ENCODE measurements at regions not wholly inside any gene's neighbourhood (a gene's known extent, or its start where the extent isn't known, plus 50 kb on each side); places are given as distances from the start of the nearest gene placed in this dataset.

DNA sequence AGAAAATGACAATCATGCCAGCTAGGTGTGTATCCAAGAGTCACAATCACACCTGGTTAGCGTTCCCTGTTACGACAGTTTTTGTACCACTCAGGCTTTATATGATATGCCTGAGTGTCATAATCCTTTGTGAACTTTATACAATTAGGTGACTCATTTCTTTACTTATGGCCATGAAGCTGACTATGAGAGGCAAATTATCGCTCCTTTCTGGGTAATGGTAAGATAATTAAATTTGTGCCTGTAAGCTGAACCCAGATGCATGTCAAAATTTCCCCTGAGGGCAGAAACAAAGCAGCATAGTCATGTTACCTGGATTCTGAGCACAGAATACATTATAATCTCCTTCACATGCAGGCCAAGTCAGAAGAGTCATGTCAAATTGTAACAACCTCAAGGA lies 970.1 kb upstream of the AMELY start:
- in situ Hi-C loops (cut with MboI; ENCODE audit: low sequenced_read_pairs, unreplicated experiment) = no loop called here
- TF ChIP-seq, protein P1, sequence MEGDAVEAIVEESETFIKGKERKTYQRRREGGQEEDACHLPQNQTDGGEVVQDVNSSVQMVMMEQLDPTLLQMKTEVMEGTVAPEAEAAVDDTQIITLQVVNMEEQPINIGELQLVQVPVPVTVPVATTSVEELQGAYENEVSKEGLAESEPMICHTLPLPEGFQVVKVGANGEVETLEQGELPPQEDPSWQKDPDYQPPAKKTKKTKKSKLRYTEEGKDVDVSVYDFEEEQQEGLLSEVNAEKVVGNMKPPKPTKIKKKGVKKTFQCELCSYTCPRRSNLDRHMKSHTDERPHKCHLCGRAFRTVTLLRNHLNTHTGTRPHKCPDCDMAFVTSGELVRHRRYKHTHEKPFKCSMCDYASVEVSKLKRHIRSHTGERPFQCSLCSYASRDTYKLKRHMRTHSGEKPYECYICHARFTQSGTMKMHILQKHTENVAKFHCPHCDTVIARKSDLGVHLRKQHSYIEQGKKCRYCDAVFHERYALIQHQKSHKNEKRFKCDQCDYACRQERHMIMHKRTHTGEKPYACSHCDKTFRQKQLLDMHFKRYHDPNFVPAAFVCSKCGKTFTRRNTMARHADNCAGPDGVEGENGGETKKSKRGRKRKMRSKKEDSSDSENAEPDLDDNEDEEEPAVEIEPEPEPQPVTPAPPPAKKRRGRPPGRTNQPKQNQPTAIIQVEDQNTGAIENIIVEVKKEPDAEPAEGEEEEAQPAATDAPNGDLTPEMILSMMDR (IDR thresholded peaks at IDR 0.05; ENCODE audit: borderline replicate concordance, control extremely low read depth, extremely low read depth, insufficient read depth, missing control alignments) = no peak
- no peak for DNase-seq (ENCODE audit: low spot score)

DNA sequence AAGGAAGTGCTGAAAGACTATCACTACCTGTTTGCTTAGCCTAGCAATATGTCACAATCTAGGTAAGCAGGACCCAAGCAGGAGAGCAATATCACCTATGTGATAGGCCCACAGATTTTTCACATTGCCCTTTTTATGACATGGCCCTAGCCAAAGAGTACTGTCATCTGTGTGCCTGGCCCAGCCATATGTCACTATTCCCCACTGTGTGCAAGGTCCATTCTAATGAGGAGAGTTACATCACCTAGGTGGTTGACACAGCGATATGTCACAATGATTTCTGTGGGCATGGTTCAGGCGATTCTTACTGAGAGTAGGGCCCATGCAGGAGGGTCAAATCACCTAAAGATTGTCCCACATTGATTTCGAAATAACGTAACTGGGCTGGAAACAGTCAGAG lies 967.7 kb upstream of the AMELY start:
- DNase-seq (ENCODE audit: low spot score) = no peak
- TF ChIP-seq, protein P1 (IDR thresholded peaks at IDR 0.05; ENCODE audit: borderline replicate concordance, control extremely low read depth, extremely low read depth, insufficient read depth, missing control alignments) = no peak
- in situ Hi-C loops (cut with MboI; ENCODE audit: low sequenced_read_pairs, unreplicated experiment) = no loop called here

DNA sequence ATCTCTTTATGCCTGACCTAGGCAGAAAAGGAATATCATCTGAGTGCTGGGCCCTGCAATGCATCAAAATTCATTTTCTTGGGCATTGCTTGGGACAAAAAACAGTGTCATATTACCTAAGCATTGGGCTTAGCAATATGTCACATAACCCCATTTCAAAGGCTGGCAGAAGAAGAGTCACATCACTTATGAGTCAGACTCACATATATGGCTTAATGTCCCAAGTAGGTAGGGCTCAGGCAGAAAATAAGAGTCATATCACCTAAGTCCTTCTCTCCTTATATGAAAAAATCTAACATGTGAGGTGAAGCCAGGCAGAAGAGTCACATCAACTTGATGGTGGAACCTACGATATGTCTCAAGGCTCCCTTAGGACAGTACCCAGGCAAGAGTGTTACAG lies 967.2 kb upstream of the AMELY start:
- no peak for DNase-seq (ENCODE audit: low spot score)
- in situ Hi-C loops (cut with MboI; ENCODE audit: low sequenced_read_pairs, unreplicated experiment) = no loop called here
- TF ChIP-seq, protein P1 (IDR thresholded peaks at IDR 0.05; ENCODE audit: borderline replicate concordance, control extremely low read depth, extremely low read depth, insufficient read depth, missing control alignments) = no peak

DNA sequence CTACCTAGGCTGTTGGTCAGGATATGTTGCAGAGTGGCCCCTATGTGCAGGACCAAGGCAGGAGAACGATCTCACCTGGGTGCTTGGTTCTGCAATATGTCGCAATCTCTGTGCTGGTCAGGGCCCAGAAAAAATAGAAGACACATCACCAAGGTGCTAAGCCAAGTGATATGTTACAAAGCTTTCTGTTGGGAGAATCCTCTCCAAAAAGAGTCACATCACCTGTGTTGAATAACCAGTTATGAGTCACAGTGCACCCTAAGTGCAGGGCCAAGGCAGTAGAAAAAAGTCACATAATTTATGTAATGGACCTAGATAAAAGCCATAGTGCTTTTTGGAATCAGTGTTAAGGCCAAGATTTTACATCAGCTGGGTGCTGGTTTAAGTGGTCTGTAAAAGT lies 965.9 kb upstream of the AMELY start:
- in situ Hi-C loops (cut with MboI; ENCODE audit: low sequenced_read_pairs, unreplicated experiment) = no loop called here
- no peak for DNase-seq (ENCODE audit: low spot score)
- TF ChIP-seq, protein P1 (IDR thresholded peaks at IDR 0.05; ENCODE audit: borderline replicate concordance, control extremely low read depth, extremely low read depth, insufficient read depth, missing control alignments) = no peak

DNA sequence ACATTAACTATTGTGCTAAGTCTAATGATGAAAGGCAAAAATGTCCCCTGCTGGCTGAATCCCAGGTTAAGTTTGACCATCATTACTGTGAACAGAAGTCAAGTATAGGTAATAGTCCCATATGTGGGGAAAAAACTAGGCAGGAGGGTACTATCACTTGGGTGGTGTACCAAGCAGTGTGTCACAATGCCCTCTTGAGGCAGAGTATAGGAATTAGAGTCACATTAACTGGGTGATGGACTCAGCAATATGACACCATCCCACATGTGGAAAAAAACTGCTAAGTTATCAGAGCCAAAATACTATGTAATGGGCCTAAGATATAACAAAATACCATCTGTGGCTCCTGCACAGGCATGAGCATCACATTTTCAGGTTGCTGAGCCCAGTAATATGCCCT lies 962.5 kb upstream of the AMELY start:
- in situ Hi-C loops (cut with MboI; ENCODE audit: low sequenced_read_pairs, unreplicated experiment) = no loop called here
- DNase-seq (ENCODE audit: low spot score) = no peak
- TF ChIP-seq, protein P1 (IDR thresholded peaks at IDR 0.05; ENCODE audit: borderline replicate concordance, control extremely low read depth, extremely low read depth, insufficient read depth, missing control alignments) = no peak

DNA sequence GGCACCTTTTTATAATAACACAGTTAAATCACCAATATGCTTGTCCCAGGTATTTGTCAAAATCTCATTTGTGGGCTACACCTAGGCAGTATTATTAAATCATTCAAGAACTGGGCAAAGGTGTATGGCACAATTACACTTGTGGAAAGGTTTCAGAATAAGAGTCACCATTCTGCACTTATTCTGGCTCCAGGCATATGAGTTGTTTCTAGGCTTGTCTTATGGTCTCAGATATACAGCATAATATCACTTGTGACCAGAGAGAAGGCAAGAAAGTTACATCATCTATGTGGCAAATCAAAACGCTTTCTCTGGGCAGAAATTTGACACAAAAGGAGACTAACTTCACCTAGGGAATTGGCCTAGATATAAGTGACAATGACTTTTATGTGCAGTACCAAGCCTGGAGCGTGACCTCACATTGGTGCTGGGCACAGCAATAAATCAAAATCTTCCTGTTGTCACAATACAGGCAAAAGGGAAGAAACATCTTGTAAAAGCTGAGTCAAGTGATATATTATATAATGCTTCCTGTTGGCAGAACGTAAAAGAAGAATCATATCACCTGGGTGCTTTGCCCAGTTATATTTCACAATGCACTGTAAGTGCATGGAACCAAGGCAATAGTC lies 959.9 kb upstream of the AMELY start:
- DNase-seq (ENCODE audit: low spot score) = no peak
- in situ Hi-C loops (cut with MboI; ENCODE audit: low sequenced_read_pairs, unreplicated experiment) = no loop called here
- TF ChIP-seq, protein P1 (IDR thresholded peaks at IDR 0.05; ENCODE audit: borderline replicate concordance, control extremely low read depth, extremely low read depth, insufficient read depth, missing control alignments) = no peak

All from GM13976 (cell line).